Mesothelial cell of epicardium (in vitro differentiated cells): ENCODE measurements at regions not wholly inside any gene's neighbourhood (a gene's known extent, or its start where the extent isn't known, plus 50 kb on each side); places are given as distances from the start of the nearest gene placed in this dataset.

Experiments
- DNase-seq, 2 experiments: peaks; one replicate each; pipeline ENCODE4 v3.0.0; 2021; ENCODE audit warnings: low spot score in 2 of 2; ENCODE audit not compliant: unreplicated experiment in 2 of 2
- H3K27ac Mint-ChIP-seq: 2 replicates; pipeline ENCODE4 v1.8.0; 2021; ENCODE audit warnings: mixed read lengths
- H3K27me3 Mint-ChIP-seq: 2 replicates; pipeline ENCODE4 v1.8.0; 2021; ENCODE audit warnings: low read depth, mixed read lengths
- H3K36me3 Mint-ChIP-seq: 2 replicates; pipeline ENCODE4 v1.8.0; 2021; ENCODE audit warnings: mixed read lengths
- H3K4me1 Mint-ChIP-seq: 2 replicates; pipeline ENCODE4 v1.8.0; 2021; ENCODE audit warnings: mixed read lengths
- H3K4me3 Mint-ChIP-seq: 2 replicates; pipeline ENCODE4 v1.8.0; 2021; ENCODE audit warnings: mild to moderate bottlenecking, moderate library complexity, mixed read lengths
- H3K9me3 Mint-ChIP-seq: 2 replicates; pipeline ENCODE4 v1.8.0; 2021; ENCODE audit warnings: mixed read lengths
- CTCF ChIP-seq: fragments of 200-600 bp; sonication (generic); IDR thresholded peaks from one replicate; pipeline ENCODE4 v1.5.0; 2021; ENCODE audit warnings: antibody characterized with exemption; ENCODE audit not compliant: unreplicated experiment

GRCh38 chrX:20374900-20375438, 108.3 kb upstream of the RPS6KA3 start:
- Mint-ChIP-seq H3K9me3 (peaks cover 37% of the 10 kb centered on the region), H3K4me1 (peaks cover 22% of the 10 kb centered on the region), H3K36me3 (no peaks in the 10 kb centered on the region), H3K4me3 (no peak overlapping the region), H3K27me3 (no peaks in the 10 kb centered on the region), H3K27ac (peak overlapping the region; percentile 10)
- no peak for TF ChIP-seq CTCF
- no peak for DNase-seq

GRCh38 chrX:20374450-20374849, 107.7 kb upstream of the RPS6KA3 start:
- no peak for TF ChIP-seq CTCF
- H3K4me1 Mint-ChIP-seq: peaks cover 22% of the 10 kb centered on the region
- H3K27me3 Mint-ChIP-seq: no peaks in the 10 kb centered on the region
- H3K9me3 Mint-ChIP-seq: peaks cover 37% of the 10 kb centered on the region
- no peak overlapping the region for H3K27ac Mint-ChIP-seq
- no peak overlapping the region for H3K4me3 Mint-ChIP-seq
- H3K36me3 Mint-ChIP-seq: no peaks in the 10 kb centered on the region
- no peak for DNase-seq

GRCh38 chrX:20373063-20373462, 106.4 kb upstream of the RPS6KA3 start:
- Mint-ChIP-seq H3K36me3 (no peaks in the 10 kb centered on the region), H3K4me1 (peaks cover 22% of the 10 kb centered on the region), H3K27me3 (no peaks in the 10 kb centered on the region), H3K4me3 (no peak overlapping the region), H3K27ac (no peak overlapping the region), H3K9me3 (peaks cover 33% of the 10 kb centered on the region)
- DNase-seq: no peak
- TF ChIP-seq CTCF: no peak

- TF ChIP-seq CTCF: no peak
- peaks cover 22% of the 10 kb centered on the region for H3K4me1 Mint-ChIP-seq
- no peak overlapping the region for H3K27ac Mint-ChIP-seq
- DNase-seq: no peak
- H3K4me3 Mint-ChIP-seq: no peak overlapping the region
- H3K27me3 Mint-ChIP-seq: no peaks in the 10 kb centered on the region
- no peaks in the 10 kb centered on the region for H3K36me3 Mint-ChIP-seq
- peaks cover 33% of the 10 kb centered on the region for H3K9me3 Mint-ChIP-seq
Measured at GRCh38 chrX:20372533-20372932, 105.8 kb upstream of the RPS6KA3 start.

GRCh38 chrX:20369468-20369867, 102.8 kb upstream of the RPS6KA3 start:
- Mint-ChIP-seq H3K9me3 (peaks cover 36% of the 10 kb centered on the region), H3K4me1 (peaks cover 4% of the 10 kb centered on the region), H3K27me3 (no peaks in the 10 kb centered on the region), H3K36me3 (no peaks in the 10 kb centered on the region), H3K27ac (no peak overlapping the region), H3K4me3 (no peak overlapping the region)
- TF ChIP-seq CTCF: no peak
- DNase-seq: no peak

- DNase-seq: no peak
- no peak overlapping the region for H3K4me3 Mint-ChIP-seq
- no peak overlapping the region for H3K27ac Mint-ChIP-seq
- peaks cover 26% of the 10 kb centered on the region for H3K4me1 Mint-ChIP-seq
- H3K36me3 Mint-ChIP-seq: no peaks in the 10 kb centered on the region
- H3K27me3 Mint-ChIP-seq: no peaks in the 10 kb centered on the region
- H3K9me3 Mint-ChIP-seq: peaks cover 29% of the 10 kb centered on the region
- TF ChIP-seq CTCF: no peak
Measured at GRCh38 chrX:20364238-20364637, 97.5 kb upstream of the RPS6KA3 start.
